ENCODE measurements at regions not wholly inside any gene's neighbourhood (a gene's known extent, or its start where the extent isn't known, plus 50 kb on each side); places are given as distances from the start of the nearest gene placed in this dataset.

GRCh38 chrX:69216446-69216845 lies 51.2 kb upstream of the PJA1 start:
- no peak overlapping the region for H3K4me2 ChIP-seq (ENCODE audit: low read length)
- TF ChIP-seq EZH2phosphoT487 (IDR thresholded peaks at IDR 0.05; ENCODE audit: borderline replicate concordance, low read length), result no peak
- TF ChIP-seq CTCF (IDR thresholded peaks at IDR 0.05; ENCODE audit: low read depth, low read length, poor library complexity, severe bottlenecking), result no peak
- no peaks in the 10 kb centered on the region for H3K27me3 ChIP-seq (ENCODE audit: control insufficient read depth, low read length)
- H3K4me3 ChIP-seq (ENCODE audit: low read length), result no peak overlapping the region
- no peaks in the 10 kb centered on the region for H4K20me1 ChIP-seq (ENCODE audit: control insufficient read depth, insufficient read depth, low read depth, low read length)
- no peaks in the 10 kb centered on the region for H3F3A ChIP-seq (ENCODE audit: control insufficient read depth, insufficient read depth)
- no peaks in the 10 kb centered on the region for H3K36me3 ChIP-seq (ENCODE audit: control insufficient read depth, low read length)
- no peaks in the 10 kb centered on the region for H3K4me1 ChIP-seq (ENCODE audit: control insufficient read depth, low read length)
- no peaks in the 10 kb centered on the region for H3K79me2 ChIP-seq (ENCODE audit: control insufficient read depth, low read length)
- H3K9me3 ChIP-seq (ENCODE audit: control insufficient read depth, insufficient read depth, low read length), result no peaks in the 10 kb centered on the region
- no peak overlapping the region for H3K27ac ChIP-seq (ENCODE audit: low read depth, low read length)
- H3K9me2 ChIP-seq (replicated peaks; ENCODE audit: control insufficient read depth, low read length), result no peaks in the 10 kb centered on the region

- H3K9me3 ChIP-seq (ENCODE audit: control insufficient read depth, insufficient read depth, low read length), result no peaks in the 10 kb centered on the region
- no peak overlapping the region for H3K27ac ChIP-seq (ENCODE audit: low read depth, low read length)
- no peaks in the 10 kb centered on the region for H3K27me3 ChIP-seq (ENCODE audit: control insufficient read depth, low read length)
- H3K9me2 ChIP-seq (replicated peaks; ENCODE audit: control insufficient read depth, low read length), result no peaks in the 10 kb centered on the region
- no peak overlapping the region for H3K4me2 ChIP-seq (ENCODE audit: low read length)
- no peaks in the 10 kb centered on the region for H3K79me2 ChIP-seq (ENCODE audit: control insufficient read depth, low read length)
- no peaks in the 10 kb centered on the region for H3K36me3 ChIP-seq (ENCODE audit: control insufficient read depth, low read length)
- no peaks in the 10 kb centered on the region for H3K4me1 ChIP-seq (ENCODE audit: control insufficient read depth, low read length)
- no peak for TF ChIP-seq EZH2phosphoT487 (IDR thresholded peaks at IDR 0.05; ENCODE audit: borderline replicate concordance, low read length)
- TF ChIP-seq CTCF (IDR thresholded peaks at IDR 0.05; ENCODE audit: low read depth, low read length, poor library complexity, severe bottlenecking), result no peak
- no peaks in the 10 kb centered on the region for H4K20me1 ChIP-seq (ENCODE audit: control insufficient read depth, insufficient read depth, low read depth, low read length)
- no peaks in the 10 kb centered on the region for H3F3A ChIP-seq (ENCODE audit: control insufficient read depth, insufficient read depth)
- H3K4me3 ChIP-seq (ENCODE audit: low read length), result no peak overlapping the region
Measured at GRCh38 chrX:69215161-69215875, 50.1 kb upstream of the PJA1 start.

Data from DOHH2 (cell line).